ENCODE measurements at regions not wholly inside any gene's neighbourhood (a gene's known extent, or its start where the extent isn't known, plus 50 kb on each side); places are given as distances from the start of the nearest gene placed in this dataset.

DNA sequence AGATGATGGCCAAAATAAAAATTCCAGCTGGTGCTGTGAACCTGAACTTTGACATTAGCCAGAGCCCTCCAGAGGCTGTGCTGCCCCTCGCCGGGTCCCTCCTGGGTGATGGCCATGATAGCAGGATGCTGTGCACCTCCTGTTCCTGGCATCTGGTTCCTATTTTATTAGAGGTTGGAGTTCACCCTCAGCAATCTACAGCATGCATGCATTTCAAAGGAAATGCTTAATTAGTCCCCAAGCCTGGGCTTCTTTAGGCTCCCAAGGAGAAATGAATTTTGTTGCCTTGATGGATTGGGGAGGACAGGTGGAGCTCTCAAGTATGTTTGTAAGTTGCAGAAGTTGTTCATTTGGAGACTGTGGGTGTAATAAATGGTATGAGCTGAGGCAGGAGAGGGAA lies 166.9 kb downstream of the GLI2 start:
- TF ChIP-seq POLR2AphosphoS5 (IDR thresholded peaks at IDR 0.05; ENCODE audit: low read depth, low read length): no peak
- no peak for TF ChIP-seq POLR2A (IDR thresholded peaks at IDR 0.05; ENCODE audit: low read depth, low read length)
